Spleen (tissue), 11 donors: ENCODE measurements at regions not wholly inside any gene's neighbourhood (a gene's known extent, or its start where the extent isn't known, plus 50 kb on each side); places are given as distances from the start of the nearest gene placed in this dataset.
A peak's percentile ranks its signal among the peaks of the same experiment; 100 is the strongest.

Experiments
- DNase-seq: peaks from one replicate; pipeline ENCODE4 v3.0.0-alpha.2; 2020
- H3K27ac ChIP-seq, 8 donors: fragments of 200-600 bp; sonication (generic) in 7 of 8; 1 replicate in 4 of 8; 2 replicates in 4 of 8; pipeline versions ENCODE4 v1.5.0 to v1.8.0; 2016 to 2021; ENCODE audit warnings: inconsistent platforms in 4 of 8, mild to moderate bottlenecking in 4 of 8, moderate library complexity in 1 of 8
- H3K27me3 ChIP-seq, 7 donors: fragments of 200-600 bp; sonication (generic) in 6 of 7; replicated peaks in 1 of 7; 1 replicate in 4 of 7; 2 replicates in 3 of 7; pipeline versions ENCODE4 v1.5.0 to v1.8.0; 2016 to 2021; ENCODE audit warnings: inconsistent platforms in 3 of 7, mild to moderate bottlenecking in 1 of 7
- H3K36me3 ChIP-seq, 6 donors: fragments of 200-600 bp; sonication (generic) in 5 of 6; 1 replicate in 4 of 6; 2 replicates in 2 of 6; pipeline versions ENCODE4 v1.5.0 to v1.8.0; 2016 to 2021; ENCODE audit warnings: inconsistent platforms in 2 of 6
- H3K4me1 ChIP-seq, 6 donors: fragments of 200-600 bp; sonication (generic) in 5 of 6; 1 replicate in 3 of 6; 2 replicates in 3 of 6; pipeline versions ENCODE4 v1.5.0 to v1.8.0; 2016 to 2021; ENCODE audit warnings: inconsistent platforms in 3 of 6
- H3K4me3 ChIP-seq, 8 donors: fragments of 200-600 bp; sonication (generic) in 7 of 8; 1 replicate in 4 of 8; 2 replicates in 4 of 8; pipeline versions ENCODE4 v1.5.0 to v1.8.0; 2016 to 2021; ENCODE audit warnings: inconsistent platforms in 4 of 8, mild to moderate bottlenecking in 4 of 8, moderate library complexity in 2 of 8
- H3K9me3 ChIP-seq, 8 donors: fragments of 200-600 bp; sonication (generic) in 7 of 8; 1 replicate in 4 of 8; 2 replicates in 4 of 8; pipeline versions ENCODE4 v1.5.0 to v1.8.0; 2016 to 2021; ENCODE audit warnings: inconsistent platforms in 4 of 8
- POLR2A ChIP-seq, 3 donors: fragments of 450-650 bp; IDR thresholded peaks; one replicate each; pipeline ENCODE4 v1.5.1; 2017; ENCODE audit warnings: antibody characterized with exemption in 3 of 3, mild to moderate bottlenecking in 1 of 3
- POLR2AphosphoS5 ChIP-seq, 3 donors: sonication (generic); formaldehyde crosslinking; IDR thresholded peaks; one replicate each; pipeline ENCODE4 v1.5.1; 2017; ENCODE audit warnings: antibody characterized with exemption in 3 of 3
- WGBS, 5 donors: extraction: QIAGEN DNeasy Blood & Tissue Kit in 3 of 5; methylation state at CpG; one replicate each; pipeline versions ENCODE4 v1.1.5 to v1.1.7; 2013 to 2018; 5-methylcytosine and 5-hydroxymethylcytosine counted together
- intact Hi-C: fragments of 100-400 bp; cut with DNase I; formaldehyde crosslinking; loops from one replicate; pipeline ENCODE4 v1.15.0; 2023; ENCODE audit warnings: low total_unique reads
- TF ChIP-seq, protein P1 (sequence below), 11 experiments: fragments of 200-600 bp in 7 of 11; fragments of 450-650 bp in 4 of 11; sonication (generic) in 4 of 11; IDR thresholded peaks in 8 of 11; conservative IDR thresholded peaks in 3 of 11; 1 replicate in 7 of 11; 2 replicates in 4 of 11; pipeline versions ENCODE4 v1.4.0 to v1.8.0; 2016 to 2021; ENCODE audit warnings: antibody characterized with exemption in 11 of 11, inconsistent platforms in 4 of 11, mild to moderate bottlenecking in 1 of 11
- donor health status: healthy with polysubstance abuse.
- donor health status: DM: no; HTN: no; CAD: no; lungs with moderate emphysema.
- donor health status: DM: no; HTN: no; CAD: no.
- donor health status: Bipolar disorder and iron deficiency.
- donor health status: healthy.
- donor health status: DM: no; HTN: no; CAD: no.
- donor health status: DM: yes; HTN: yes; CAD: no.

DNA sequence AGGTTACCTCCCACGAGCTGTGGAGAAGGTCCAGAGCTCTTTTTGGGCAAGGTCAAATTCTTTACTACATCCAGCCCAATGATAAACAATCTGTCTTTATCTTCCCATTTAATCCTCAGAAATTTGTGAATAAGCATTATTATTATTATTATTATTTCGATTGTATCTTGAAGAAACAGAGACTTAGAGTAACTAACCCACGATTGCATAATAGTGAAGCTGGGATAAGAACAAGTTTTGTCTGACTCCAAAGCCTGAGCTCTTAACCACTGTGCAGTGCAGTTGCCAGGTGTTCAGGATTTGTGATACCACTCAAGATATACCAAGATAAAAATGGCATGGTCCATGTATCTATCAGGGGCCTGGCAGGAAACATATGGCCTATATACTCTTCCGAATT is 166.5 kb upstream of the LDB2 start:
- H3K27me3 ChIP-seq = no peaks in the 10 kb centered on the region
- peaks cover 0 to 1% (median 0%) of the 10 kb centered on the region in 8 donors for H3K9me3 ChIP-seq
- H3K36me3 ChIP-seq = no peaks in the 10 kb centered on the region
- intact Hi-C loops = no loop called here
- DNase-seq = no peak
- H3K4me1 ChIP-seq = no peaks in the 10 kb centered on the region
- no peak overlapping the region for H3K4me3 ChIP-seq
- TF ChIP-seq POLR2AphosphoS5 (IDR thresholded peaks at IDR 0.05) (no peak), POLR2A (IDR thresholded peaks at IDR 0.05) (no peak)
- TF ChIP-seq, protein P1, sequence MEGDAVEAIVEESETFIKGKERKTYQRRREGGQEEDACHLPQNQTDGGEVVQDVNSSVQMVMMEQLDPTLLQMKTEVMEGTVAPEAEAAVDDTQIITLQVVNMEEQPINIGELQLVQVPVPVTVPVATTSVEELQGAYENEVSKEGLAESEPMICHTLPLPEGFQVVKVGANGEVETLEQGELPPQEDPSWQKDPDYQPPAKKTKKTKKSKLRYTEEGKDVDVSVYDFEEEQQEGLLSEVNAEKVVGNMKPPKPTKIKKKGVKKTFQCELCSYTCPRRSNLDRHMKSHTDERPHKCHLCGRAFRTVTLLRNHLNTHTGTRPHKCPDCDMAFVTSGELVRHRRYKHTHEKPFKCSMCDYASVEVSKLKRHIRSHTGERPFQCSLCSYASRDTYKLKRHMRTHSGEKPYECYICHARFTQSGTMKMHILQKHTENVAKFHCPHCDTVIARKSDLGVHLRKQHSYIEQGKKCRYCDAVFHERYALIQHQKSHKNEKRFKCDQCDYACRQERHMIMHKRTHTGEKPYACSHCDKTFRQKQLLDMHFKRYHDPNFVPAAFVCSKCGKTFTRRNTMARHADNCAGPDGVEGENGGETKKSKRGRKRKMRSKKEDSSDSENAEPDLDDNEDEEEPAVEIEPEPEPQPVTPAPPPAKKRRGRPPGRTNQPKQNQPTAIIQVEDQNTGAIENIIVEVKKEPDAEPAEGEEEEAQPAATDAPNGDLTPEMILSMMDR (IDR thresholded peaks at IDR 0.05 in 8 of 11, conservative IDR thresholded peaks at IDR 0.05 in 3 of 11) = no peak
- H3K27ac ChIP-seq = no peak overlapping the region
- 75 to 84% (median 79%) methylated on average over 4 of the region's 4 CpGs for whole genome bisulfite sequencing, 5 donors

DNA sequence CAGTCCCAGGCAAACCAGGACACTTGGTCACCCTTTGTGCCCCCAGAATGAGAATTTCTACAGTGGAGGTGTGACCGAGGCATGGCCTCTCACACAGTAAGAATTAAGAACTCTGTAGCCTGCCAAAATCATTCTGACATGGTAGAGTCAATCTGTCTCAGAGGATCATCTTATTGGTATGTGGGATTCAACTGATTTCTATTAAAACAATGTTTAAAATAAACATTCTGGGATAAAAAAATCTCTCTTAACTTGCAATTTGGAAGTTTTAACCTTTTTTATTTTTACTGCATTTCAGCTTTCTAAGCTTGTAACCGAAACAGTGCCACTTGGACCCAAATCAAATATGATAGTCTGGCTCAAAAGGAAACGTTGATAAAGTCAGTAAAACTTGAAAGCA is 165.4 kb upstream of the LDB2 start:
- no peak overlapping the region for H3K27ac ChIP-seq
- H3K36me3 ChIP-seq = no peaks in the 10 kb centered on the region
- WGBS, 5 donors = 70 to 79% (median 74%) methylated on average over 3 of the region's 3 CpGs
- TF ChIP-seq POLR2A (IDR thresholded peaks at IDR 0.05) (no peak), POLR2AphosphoS5 (IDR thresholded peaks at IDR 0.05) (no peak)
- TF ChIP-seq, protein P1 (IDR thresholded peaks at IDR 0.05 in 8 of 11, conservative IDR thresholded peaks at IDR 0.05 in 3 of 11) = no peak
- H3K4me1 ChIP-seq = no peaks in the 10 kb centered on the region
- H3K4me3 ChIP-seq = no peak overlapping the region
- no peak for DNase-seq
- H3K9me3 ChIP-seq = no peaks in the 10 kb centered on the region
- no peaks in the 10 kb centered on the region for H3K27me3 ChIP-seq
- intact Hi-C loops = no loop called here

DNA sequence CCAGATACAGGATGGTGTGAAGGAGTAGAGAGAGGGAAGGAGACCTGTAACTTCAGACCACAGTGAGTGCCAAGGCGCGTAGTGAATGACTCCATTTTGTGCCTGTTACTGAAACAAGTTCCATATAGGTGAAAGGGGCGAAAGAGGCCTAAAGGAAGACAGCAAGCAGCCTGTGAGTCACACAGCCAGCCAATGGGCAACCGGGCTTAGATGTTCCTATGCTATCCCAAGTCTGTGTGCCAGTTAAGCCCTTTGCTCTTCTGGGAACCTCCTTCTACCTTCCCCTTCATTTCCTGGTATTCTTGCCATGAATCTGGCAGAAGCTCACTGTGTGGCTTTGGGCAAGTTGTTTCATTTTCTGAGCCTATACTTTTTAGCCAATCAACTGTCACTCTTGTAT is 161.8 kb upstream of the LDB2 start:
- Histone ChIP-seq H3K4me3 (no peak overlapping the region), H3K36me3 (no peaks in the 10 kb centered on the region), H3K27ac (no peak overlapping the region), H3K27me3 (no peaks in the 10 kb centered on the region), H3K9me3 (no peaks in the 10 kb centered on the region), H3K4me1 (no peaks in the 10 kb centered on the region)
- TF ChIP-seq POLR2A (IDR thresholded peaks at IDR 0.05) = no peak
- no peak for TF ChIP-seq POLR2AphosphoS5 (IDR thresholded peaks at IDR 0.05)
- TF ChIP-seq, protein P1 (IDR thresholded peaks at IDR 0.05 in 8 of 11, conservative IDR thresholded peaks at IDR 0.05 in 3 of 11) = no peak
- intact Hi-C loops = no loop called here
- DNase-seq = no peak
- 81 to 100% (median 94%) methylated on average over 4 of the region's 4 CpGs for WGBS, 5 donors

GRCh38 chr4:17058916-17059741 is 160.7 kb upstream of the LDB2 start:
- WGBS, 5 donors = 64 to 75% (median 65%) methylated on average over 10 of the region's 10 CpGs

More at GRCh38 chr4:17058916-17059741, 160.7 kb upstream of the LDB2 start:
- intact Hi-C loops = no loop called here
- Histone ChIP-seq H3K27ac (peak overlapping the region in 1 of 8 donors; percentile 2), H3K27me3 (no peaks in the 10 kb centered on the region), H3K9me3 (no peaks in the 10 kb centered on the region), H3K36me3 (no peaks in the 10 kb centered on the region), H3K4me1 (no peaks in the 10 kb centered on the region), H3K4me3 (no peak overlapping the region)
- DNase-seq = no peak
- TF ChIP-seq POLR2AphosphoS5 (IDR thresholded peaks at IDR 0.05) (no peak), POLR2A (IDR thresholded peaks at IDR 0.05) (no peak)
- TF ChIP-seq, protein P1 (IDR thresholded peaks at IDR 0.05 in 8 of 11, conservative IDR thresholded peaks at IDR 0.05 in 3 of 11) = no peak
